ENCODE measurements at regions not wholly inside any gene's neighbourhood (a gene's known extent, or its start where the extent isn't known, plus 50 kb on each side); places are given as distances from the start of the nearest gene placed in this dataset.

DNA sequence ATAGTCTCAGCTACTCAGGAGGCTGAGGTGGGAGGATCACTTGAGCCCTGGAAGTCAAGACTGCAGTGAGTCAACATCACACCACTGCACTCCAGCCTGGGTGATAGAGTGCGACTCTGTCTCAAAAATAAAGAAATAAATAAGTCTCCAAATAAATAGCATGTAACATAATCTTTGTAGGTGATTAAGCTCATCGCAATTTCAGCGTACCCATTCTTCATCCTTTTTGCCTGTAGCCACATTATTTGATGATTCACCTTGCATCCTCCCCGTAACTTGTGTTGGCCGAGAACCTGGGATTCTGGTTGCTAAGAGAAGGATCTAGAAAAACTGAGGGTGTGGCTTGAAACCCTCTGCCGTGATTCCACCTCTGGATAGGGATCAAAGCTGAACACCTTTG, 115.1 kb downstream of the GALC start:
- H3K9me2 ChIP-seq (ENCODE audit: insufficient read depth) = no peaks in the 10 kb centered on the region
- H2AFZ ChIP-seq = no peak overlapping the region
- H3F3A ChIP-seq (replicated peaks; ENCODE audit: low read depth) = no peaks in the 10 kb centered on the region
- Mint-ChIP-seq H3K4me1 (peaks cover 14% of the 10 kb centered on the region; the same call in 2 of the 3 replicates), H3K9me3 (no peaks in the 10 kb centered on the region), H3K4me3 (no peak overlapping the region), H3K27me3 (ENCODE audit: insufficient read depth, low read depth, poor library complexity) (no peaks in the 10 kb centered on the region), H3K36me3 (ENCODE audit: low read depth) (no peaks in the 10 kb centered on the region; the same call in 2 of the 3 replicates), H3K27ac (no peak overlapping the region)
- H3K27ac ChIP-seq (ENCODE audit: low read depth) = no peak overlapping the region
- no peaks in the 10 kb centered on the region for H4K20me1 ChIP-seq (replicated peaks; ENCODE audit: insufficient read depth)
- H3K4me3 ChIP-seq = no peak overlapping the region
- H3K27me3 ChIP-seq (ENCODE audit: insufficient read depth) = no peaks in the 10 kb centered on the region
- H3K36me3 ChIP-seq (ENCODE audit: insufficient read depth) = no peaks in the 10 kb centered on the region
- no peaks in the 10 kb centered on the region for H3K4me1 ChIP-seq (ENCODE audit: insufficient read depth)
- DNase-seq (ENCODE audit: low spot score) (no peak), ATAC-seq (no peak)
- H3K79me2 ChIP-seq (replicated peaks; ENCODE audit: insufficient read depth) = no peaks in the 10 kb centered on the region
- TF ChIP-seq, protein P1, sequence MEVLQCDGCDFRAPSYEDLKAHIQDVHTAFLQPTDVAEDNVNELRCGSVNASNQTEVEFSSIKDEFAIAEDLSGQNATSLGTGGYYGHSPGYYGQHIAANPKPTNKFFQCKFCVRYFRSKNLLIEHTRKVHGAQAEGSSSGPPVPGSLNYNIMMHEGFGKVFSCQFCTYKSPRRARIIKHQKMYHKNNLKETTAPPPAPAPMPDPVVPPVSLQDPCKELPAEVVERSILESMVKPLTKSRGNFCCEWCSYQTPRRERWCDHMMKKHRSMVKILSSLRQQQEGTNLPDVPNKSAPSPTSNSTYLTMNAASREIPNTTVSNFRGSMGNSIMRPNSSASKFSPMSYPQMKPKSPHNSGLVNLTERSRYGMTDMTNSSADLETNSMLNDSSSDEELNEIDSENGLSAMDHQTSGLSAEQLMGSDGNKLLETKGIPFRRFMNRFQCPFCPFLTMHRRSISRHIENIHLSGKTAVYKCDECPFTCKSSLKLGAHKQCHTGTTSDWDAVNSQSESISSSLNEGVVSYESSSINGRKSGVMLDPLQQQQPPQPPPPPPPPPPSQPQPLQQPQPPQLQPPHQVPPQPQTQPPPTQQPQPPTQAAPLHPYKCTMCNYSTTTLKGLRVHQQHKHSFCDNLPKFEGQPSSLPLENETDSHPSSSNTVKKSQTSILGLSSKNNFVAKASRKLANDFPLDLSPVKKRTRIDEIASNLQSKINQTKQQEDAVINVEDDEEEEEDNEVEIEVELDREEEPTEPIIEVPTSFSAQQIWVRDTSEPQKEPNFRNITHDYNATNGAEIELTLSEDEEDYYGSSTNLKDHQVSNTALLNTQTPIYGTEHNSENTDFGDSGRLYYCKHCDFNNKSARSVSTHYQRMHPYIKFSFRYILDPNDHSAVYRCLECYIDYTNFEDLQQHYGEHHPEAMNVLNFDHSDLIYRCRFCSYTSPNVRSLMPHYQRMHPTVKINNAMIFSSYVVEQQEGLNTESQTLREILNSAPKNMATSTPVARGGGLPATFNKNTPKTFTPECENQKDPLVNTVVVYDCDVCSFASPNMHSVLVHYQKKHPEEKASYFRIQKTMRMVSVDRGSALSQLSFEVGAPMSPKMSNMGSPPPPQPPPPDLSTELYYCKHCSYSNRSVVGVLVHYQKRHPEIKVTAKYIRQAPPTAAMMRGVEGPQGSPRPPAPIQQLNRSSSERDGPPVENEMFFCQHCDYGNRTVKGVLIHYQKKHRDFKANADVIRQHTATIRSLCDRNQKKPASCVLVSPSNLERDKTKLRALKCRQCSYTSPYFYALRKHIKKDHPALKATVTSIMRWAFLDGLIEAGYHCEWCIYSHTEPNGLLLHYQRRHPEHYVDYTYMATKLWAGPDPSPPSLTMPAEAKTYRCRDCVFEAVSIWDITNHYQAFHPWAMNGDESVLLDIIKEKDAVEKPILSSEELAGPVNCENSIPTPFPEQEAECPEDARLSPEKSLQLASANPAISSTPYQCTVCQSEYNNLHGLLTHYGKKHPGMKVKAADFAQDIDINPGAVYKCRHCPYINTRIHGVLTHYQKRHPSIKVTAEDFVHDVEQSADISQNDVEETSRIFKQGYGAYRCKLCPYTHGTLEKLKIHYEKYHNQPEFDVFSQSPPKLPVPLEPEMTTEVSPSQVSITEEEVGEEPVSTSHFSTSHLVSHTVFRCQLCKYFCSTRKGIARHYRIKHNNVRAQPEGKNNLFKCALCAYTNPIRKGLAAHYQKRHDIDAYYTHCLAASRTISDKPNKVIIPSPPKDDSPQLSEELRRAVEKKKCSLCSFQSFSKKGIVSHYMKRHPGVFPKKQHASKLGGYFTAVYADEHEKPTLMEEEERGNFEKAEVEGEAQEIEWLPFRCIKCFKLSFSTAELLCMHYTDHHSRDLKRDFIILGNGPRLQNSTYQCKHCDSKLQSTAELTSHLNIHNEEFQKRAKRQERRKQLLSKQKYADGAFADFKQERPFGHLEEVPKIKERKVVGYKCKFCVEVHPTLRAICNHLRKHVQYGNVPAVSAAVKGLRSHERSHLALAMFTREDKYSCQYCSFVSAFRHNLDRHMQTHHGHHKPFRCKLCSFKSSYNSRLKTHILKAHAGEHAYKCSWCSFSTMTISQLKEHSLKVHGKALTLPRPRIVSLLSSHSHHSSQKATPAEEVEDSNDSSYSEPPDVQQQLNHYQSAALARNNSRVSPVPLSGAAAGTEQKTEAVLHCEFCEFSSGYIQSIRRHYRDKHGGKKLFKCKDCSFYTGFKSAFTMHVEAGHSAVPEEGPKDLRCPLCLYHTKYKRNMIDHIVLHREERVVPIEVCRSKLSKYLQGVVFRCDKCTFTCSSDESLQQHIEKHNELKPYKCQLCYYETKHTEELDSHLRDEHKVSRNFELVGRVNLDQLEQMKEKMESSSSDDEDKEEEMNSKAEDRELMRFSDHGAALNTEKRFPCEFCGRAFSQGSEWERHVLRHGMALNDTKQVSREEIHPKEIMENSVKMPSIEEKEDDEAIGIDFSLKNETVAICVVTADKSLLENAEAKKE (CRISPR knock-in tag; IDR thresholded peaks at IDR 0.05) = no peak
- no peak for TF ChIP-seq STAT1 (IDR thresholded peaks at IDR 0.05; ENCODE audit: unreplicated experiment)
- TF ChIP-seq ZNF114 (CRISPR knock-in tag; IDR thresholded peaks at IDR 0.05) = no peak
- TF ChIP-seq JUNB (IDR thresholded peaks at IDR 0.05; ENCODE audit: unreplicated experiment) = no peak
- TF ChIP-seq NANOG (IDR thresholded peaks at IDR 0.05; ENCODE audit: borderline replicate concordance) = no peak
- no peak for TF ChIP-seq EZH2 (IDR thresholded peaks at IDR 0.05; ENCODE audit: low read depth, unreplicated experiment)
- TF ChIP-seq, protein P2, sequence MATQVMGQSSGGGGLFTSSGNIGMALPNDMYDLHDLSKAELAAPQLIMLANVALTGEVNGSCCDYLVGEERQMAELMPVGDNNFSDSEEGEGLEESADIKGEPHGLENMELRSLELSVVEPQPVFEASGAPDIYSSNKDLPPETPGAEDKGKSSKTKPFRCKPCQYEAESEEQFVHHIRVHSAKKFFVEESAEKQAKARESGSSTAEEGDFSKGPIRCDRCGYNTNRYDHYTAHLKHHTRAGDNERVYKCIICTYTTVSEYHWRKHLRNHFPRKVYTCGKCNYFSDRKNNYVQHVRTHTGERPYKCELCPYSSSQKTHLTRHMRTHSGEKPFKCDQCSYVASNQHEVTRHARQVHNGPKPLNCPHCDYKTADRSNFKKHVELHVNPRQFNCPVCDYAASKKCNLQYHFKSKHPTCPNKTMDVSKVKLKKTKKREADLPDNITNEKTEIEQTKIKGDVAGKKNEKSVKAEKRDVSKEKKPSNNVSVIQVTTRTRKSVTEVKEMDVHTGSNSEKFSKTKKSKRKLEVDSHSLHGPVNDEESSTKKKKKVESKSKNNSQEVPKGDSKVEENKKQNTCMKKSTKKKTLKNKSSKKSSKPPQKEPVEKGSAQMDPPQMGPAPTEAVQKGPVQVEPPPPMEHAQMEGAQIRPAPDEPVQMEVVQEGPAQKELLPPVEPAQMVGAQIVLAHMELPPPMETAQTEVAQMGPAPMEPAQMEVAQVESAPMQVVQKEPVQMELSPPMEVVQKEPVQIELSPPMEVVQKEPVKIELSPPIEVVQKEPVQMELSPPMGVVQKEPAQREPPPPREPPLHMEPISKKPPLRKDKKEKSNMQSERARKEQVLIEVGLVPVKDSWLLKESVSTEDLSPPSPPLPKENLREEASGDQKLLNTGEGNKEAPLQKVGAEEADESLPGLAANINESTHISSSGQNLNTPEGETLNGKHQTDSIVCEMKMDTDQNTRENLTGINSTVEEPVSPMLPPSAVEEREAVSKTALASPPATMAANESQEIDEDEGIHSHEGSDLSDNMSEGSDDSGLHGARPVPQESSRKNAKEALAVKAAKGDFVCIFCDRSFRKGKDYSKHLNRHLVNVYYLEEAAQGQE (IDR thresholded peaks at IDR 0.05; ENCODE audit: unreplicated experiment) = no peak
- TF ChIP-seq ZNF331 (CRISPR knock-in tag; IDR thresholded peaks at IDR 0.05; ENCODE audit: low read depth) = no peak
- TF ChIP-seq, protein P3, sequence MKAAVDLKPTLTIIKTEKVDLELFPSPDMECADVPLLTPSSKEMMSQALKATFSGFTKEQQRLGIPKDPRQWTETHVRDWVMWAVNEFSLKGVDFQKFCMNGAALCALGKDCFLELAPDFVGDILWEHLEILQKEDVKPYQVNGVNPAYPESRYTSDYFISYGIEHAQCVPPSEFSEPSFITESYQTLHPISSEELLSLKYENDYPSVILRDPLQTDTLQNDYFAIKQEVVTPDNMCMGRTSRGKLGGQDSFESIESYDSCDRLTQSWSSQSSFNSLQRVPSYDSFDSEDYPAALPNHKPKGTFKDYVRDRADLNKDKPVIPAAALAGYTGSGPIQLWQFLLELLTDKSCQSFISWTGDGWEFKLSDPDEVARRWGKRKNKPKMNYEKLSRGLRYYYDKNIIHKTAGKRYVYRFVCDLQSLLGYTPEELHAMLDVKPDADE (IDR thresholded peaks at IDR 0.05) = no peak
- TF ChIP-seq, protein P4, sequence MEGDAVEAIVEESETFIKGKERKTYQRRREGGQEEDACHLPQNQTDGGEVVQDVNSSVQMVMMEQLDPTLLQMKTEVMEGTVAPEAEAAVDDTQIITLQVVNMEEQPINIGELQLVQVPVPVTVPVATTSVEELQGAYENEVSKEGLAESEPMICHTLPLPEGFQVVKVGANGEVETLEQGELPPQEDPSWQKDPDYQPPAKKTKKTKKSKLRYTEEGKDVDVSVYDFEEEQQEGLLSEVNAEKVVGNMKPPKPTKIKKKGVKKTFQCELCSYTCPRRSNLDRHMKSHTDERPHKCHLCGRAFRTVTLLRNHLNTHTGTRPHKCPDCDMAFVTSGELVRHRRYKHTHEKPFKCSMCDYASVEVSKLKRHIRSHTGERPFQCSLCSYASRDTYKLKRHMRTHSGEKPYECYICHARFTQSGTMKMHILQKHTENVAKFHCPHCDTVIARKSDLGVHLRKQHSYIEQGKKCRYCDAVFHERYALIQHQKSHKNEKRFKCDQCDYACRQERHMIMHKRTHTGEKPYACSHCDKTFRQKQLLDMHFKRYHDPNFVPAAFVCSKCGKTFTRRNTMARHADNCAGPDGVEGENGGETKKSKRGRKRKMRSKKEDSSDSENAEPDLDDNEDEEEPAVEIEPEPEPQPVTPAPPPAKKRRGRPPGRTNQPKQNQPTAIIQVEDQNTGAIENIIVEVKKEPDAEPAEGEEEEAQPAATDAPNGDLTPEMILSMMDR (conservative IDR thresholded peaks at IDR 0.05; ENCODE audit: low read depth in 2 of 2) = no peak
- TF ChIP-seq CREB1 (CRISPR knock-in tag; IDR thresholded peaks at IDR 0.05; ENCODE audit: low read depth) = no peak
- no peak for TF ChIP-seq POLR2AphosphoS5 (IDR thresholded peaks at IDR 0.05; ENCODE audit: low read depth)
- no peak for TF ChIP-seq EZH2phosphoT487 (IDR thresholded peaks at IDR 0.05; ENCODE audit: unreplicated experiment)
- H3K4me2 ChIP-seq = no peak overlapping the region

Data from GM23338 (cell line).